GM19043 (cell line): ENCODE measurements at regions not wholly inside any gene's neighbourhood (a gene's known extent, or its start where the extent isn't known, plus 50 kb on each side); places are given as distances from the start of the nearest gene placed in this dataset.

Experiments
- ATAC-seq: cut with Tn5 transposase; IDR thresholded peaks from one replicate; pipeline ENCODE4 v1.9.1; 2021; ENCODE audit warnings: low read depth; ENCODE audit not compliant: unreplicated experiment

- ATAC-seq = no peak
Measured at GRCh38 chr2:220188031-220188430, 560.6 kb downstream of the SLC4A3 start.

DNA sequence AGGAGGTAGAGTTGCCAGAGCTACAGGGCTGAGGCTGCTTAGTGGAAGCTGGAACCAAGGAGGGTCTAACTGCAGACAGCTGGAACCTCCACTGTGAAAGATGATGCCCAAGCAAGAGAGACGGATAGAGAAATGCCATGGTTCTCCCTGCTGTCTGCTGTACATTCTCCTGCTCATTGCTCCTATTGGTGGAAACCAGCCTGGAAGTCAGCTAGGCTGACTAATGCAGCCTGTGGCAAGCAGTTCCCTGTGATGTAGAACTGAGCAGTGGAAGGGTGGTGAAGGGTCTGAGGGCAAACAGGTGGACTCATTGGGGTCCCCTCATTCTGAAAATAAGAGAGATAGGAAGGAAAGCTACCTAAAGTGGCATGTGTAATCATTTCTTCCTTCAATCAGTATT lies 563.6 kb downstream of the SLC4A3 start:
- no peak for ATAC-seq

- ATAC-seq = no peak
Measured at GRCh38 chr2:220191737-220192136, 564.3 kb downstream of the SLC4A3 start.

DNA sequence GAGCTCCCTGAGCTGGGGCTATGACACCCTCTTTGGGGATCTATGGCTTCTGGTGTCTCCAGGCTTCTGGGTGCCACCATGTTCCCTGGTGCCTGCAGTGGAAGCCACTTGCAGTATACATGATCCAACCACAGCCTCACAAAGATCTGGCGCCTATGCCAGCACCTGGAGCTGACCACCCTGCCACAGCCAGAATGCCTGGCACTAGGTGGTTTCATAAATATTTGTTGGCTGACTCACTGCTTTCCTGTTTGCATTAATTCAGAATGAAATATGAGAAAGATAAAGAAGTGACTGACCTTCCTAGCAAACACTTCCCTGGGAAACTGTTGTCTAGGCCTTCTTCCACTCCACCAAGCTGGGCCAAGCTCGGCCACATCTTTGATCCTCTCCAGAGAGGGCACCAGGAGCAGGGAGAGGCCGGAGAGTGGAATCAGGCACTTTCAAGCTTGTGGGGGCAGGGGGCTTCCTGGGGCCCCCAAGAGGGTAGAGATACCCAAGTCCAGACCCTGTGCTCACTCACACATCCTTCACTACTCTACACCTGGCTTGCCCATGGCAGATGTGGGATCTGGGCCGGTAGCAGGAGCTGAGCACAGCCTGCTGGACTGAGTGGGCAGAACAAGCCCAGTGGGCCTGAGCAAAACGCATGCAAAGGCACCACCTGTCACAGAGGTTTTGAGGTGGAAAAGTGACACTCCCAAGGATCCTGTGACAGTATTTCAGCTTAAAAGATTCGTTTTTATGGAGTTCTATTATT lies 565.7 kb downstream of the SLC4A3 start:
- no peak for ATAC-seq

DNA sequence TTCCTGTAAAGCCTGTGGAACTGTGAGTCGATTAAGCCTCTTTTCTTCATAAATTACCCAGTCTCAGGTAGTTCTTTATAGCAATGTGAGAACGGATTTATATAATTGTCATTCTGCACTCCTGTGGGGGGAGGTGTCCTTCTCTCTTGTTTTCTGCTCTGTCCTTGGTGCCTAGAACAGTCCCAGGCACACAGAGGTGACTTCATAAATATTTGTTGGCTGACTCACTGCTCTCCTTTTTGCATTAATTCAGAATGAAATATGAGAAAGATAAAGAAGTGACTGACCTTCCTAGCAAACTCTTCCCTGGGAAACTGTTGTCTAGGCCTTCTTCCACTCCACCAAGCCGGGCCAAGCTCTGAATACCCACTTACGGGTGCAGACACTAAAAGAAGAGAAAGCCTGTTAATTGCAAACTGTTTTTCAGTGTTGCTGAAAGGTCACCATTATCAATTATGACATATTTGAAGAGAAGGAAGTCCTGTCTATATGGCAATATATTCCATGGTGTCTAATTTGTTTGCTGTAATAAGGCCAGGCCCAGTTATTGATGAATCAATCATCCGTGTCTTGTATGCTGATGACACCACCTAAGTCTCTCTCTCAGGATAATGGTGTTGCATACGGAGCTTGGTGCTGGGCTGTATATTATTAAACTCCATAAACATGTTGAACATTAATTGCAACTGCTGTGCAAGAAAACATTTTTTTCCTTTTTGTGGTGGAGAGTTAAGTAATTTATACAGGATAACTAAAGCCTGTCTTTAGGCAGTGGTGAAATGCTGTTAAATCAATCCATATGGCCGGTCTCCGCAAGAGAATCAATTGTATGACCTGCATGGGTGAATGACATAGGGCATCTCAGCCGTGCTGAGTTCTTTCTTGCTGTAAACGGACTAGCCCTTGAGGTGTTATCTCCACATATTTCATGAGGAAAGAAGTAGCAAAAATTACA lies 567.5 kb downstream of the SLC4A3 start:
- no peak for ATAC-seq

DNA sequence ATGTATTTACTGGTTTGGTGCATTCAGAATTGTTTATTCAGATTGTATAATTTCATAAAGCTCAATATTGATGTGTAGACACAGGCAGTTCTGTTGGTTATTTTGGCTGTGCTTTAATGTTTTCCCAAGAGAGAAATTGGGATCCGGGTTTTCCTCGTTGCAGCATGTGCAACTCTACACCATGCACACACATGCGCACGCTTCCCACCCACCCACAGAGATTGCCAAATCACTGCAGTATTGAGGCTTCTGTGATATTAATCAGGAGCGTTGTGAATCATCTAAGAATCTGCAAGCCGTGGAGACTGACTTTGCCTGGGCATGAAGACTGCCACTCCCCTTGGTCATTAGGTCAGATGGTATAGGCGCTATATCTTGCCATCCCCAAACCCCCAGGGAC lies 571.5 kb downstream of the SLC4A3 start:
- ATAC-seq = no peak

DNA sequence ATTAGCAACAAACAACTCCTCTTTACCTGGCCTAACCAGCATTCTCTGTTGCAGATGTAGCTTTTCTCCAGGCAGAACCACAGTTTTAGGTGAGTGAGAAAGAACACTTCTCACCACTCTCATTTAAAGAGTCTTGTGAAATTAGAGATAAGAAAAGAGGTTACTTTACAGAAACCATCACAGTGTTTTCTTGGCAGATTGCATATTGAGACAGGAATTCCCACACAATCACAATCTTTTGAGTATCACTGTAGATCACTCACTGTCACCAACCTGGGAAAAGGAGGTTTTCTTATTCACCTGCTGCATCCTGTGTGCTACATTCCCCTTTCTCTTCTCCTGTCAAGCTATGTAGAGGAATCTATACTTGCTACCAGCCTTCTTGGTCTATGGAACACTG lies 574.6 kb downstream of the SLC4A3 start:
- ATAC-seq = no peak

DNA sequence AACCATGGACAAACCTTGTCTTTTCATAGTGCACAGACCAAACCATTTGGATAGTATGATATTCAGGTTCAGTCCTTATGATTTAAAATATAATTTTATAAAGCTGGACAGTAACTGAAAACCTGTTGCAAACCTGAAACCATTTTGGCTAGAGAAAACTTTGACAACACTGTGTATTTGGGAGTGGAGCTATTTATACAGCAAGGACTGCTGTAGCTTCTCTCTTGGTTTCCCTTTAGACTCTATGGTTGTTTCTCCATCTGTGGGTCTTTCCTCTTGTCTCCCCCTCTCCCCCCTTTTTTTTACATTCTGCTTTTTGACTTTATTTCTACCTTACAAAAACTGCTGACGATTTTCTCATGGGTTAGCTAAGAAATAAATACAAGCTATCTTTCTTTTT lies 581.7 kb downstream of the SLC4A3 start:
- ATAC-seq = no peak

DNA sequence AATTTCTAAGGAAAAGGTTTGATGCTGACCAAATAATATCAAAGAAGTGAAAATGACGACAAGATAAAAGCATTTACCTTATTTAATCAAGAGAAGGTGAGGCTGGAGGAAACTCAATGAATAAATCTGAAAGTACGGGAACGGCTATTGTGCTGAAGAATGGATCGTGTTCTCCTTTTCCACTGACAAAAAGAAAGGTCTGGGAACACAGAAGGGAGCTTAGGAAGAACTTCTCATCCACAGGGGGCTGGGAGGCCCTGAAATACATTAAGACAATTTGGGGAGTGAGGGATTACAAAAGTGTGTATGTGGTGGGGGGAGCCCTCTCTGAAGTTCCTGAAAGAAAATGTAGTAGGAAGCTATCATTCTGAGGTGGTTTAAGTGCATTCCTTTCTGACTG lies 582.3 kb downstream of the SLC4A3 start:
- no peak for ATAC-seq

GRCh38 chr2:220212296-220213080 lies 585.1 kb downstream of the SLC4A3 start:
- ATAC-seq = no peak

DNA sequence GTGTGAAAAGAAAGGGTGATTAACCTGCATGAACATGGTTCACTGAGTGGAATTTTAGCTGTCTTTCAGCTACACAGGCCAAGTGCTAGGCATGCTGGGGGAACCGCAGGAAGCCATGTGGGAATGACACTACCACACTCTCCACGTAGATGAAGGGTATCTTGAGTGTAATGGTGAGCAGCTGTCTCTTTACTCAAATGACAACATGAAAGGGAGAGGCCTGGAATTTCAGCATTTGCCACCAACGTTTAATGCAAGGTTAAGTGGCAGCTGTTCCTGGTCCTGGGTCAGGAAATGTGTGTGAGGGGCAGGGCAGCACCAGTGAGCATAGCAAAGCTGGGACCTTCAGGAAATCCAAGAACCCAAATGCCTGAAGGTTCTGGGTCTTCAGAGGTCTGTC lies 588.4 kb downstream of the SLC4A3 start:
- ATAC-seq = no peak

DNA sequence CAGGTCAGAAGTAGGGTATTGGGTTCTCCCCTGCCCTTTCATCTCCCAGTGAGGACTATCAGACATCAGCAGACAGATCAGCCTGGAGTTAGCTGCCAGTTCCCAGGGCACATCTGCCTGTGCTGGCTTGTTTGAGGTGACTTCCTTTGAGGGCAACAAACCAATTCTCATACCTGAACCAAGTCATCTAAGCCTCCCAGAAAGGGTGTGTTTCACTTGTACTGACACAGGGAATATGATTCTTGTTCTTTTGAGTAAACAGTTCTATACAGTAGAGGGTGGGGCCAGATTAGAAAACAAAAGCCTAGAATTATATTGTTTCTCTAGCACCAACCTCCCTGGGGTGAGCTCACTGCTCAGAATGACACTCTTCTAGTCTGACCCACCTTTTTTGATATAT lies 591.9 kb downstream of the SLC4A3 start:
- ATAC-seq = no peak

GRCh38 chr2:220220009-220220408 lies 592.6 kb downstream of the SLC4A3 start:
- ATAC-seq = no peak

- no peak for ATAC-seq
Measured at GRCh38 chr2:220221992-220222391, 594.6 kb downstream of the SLC4A3 start.

DNA sequence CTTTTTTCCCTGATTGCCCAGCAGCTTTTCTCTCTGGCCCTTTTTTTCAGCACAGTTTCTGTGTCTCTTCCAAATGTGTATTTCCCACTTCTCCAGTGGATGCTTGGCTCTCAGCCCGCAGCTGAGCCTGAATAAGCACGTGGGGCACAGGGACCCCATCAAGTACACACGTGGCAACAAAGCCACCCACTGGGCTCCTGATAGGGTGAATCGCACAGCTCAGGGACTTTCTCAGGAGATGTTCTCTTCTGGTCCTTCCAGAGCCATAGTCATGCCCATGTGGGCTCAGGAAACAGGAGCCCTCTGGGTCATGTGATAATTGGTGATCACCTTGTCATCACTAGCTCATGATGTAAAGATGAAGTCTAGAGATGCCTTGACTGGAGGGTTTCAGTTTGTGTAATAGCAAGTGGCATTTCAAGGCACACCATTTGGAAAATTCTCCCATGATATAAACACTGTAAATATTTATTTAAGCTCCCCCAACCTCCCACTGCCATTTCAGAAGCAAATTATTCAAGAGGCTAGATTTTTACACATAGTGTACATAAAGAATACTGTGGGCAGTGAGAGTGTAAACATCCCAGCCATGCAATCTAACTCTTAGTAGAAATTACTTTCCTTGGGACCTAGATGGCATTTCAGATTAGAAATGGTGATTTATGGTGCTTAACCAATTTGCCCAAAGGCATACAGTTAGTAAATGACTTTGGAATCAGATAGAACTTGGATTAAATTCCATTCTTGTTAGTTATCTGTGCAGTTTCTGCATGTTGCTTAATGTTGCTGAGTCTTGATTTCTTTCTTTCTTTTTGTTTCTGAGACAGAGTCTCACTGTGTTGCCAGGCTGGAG lies 597.5 kb downstream of the SLC4A3 start:
- no peak for ATAC-seq

DNA sequence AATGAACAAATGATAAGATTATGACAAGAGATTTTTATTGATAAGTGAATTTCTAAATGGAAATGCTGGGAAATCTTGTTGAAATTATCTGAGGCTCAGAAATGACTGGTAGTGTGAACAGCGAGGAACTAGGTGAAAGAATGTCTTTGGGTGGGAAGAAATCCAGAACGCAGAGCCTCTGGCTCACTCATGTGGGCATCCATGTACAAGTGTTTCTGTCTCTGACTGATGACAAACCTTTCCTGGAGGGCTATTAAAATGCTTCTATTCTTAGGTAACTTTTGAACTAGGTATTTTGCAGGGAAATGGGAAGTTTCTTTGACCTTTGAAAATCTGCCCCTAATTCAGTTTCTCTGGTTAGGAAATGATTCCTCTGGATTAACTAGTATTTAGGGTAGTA lies 598.6 kb downstream of the SLC4A3 start:
- ATAC-seq = no peak

GRCh38 chr2:220226546-220226945 lies 599.1 kb downstream of the SLC4A3 start:
- ATAC-seq = no peak

GRCh38 chr2:220227266-220227920 lies 600.0 kb downstream of the SLC4A3 start:
- no peak for ATAC-seq

DNA sequence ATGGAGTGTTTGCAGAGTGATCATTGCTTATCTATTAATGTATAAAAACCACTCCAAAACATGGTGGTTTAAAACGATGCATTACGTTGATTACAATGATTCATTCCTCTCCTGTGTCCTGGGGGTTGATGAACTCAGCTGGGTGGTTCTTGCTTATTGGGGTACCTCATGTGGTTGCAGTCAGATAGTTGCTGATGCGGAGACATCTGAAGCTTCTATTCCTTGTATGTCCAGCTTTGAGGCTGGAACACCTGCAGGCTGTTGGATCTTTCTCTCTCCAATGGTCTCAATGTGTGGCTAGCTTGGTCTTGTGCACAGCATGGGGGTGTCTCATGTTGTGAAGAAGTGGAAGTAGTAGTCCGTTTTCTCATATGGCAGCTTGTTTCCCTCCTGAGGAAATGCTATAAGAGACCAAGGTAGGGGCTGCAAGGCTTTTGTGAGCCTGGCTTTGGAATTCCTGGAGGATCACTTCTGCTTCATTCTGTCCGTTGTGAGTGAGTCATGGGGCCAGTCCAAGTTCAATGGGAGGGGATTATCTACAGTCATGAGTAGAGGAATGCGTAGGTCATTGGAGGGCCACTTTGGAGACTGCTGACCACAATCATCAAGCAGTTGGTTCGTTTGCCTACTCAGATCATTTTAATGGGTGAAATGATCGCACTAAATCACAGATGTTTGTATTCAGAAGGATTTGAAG lies 601.0 kb downstream of the SLC4A3 start:
- no peak for ATAC-seq
